Esophagus muscularis mucosa (tissue), 4 donors: ENCODE measurements at regions not wholly inside any gene's neighbourhood (a gene's known extent, or its start where the extent isn't known, plus 50 kb on each side); places are given as distances from the start of the nearest gene placed in this dataset.
"Not testable (repeated sequence)": the region's sequence is repeated elsewhere in the genome, so short reads cannot be mapped to it uniquely, and the experiment has no call there.

Experiments used
- DNase-seq: peaks from one replicate; pipeline ENCODE4 v3.0.0-alpha.2; 2017; ENCODE audit errors: extremely low spot score
- H3K27ac ChIP-seq, 4 donors: fragments of 200-600 bp; sonication (generic); replicated peaks in 1 of 4; 1 replicate in 3 of 4; 2 replicates in 1 of 4; pipeline ENCODE4 v1.5.1; 2016 to 2019; ENCODE audit warnings: mild to moderate bottlenecking in 1 of 4
- H3K27me3 ChIP-seq, 4 donors: fragments of 200-600 bp; sonication (generic); one replicate each; pipeline versions ENCODE4 v1.5.1 to v1.6.0; 2016 to 2019
- H3K36me3 ChIP-seq, 4 donors: fragments of 200-600 bp; sonication (generic); one replicate each; pipeline ENCODE4 v1.5.1; 2016 to 2019
- H3K4me1 ChIP-seq, 4 donors: fragments of 200-600 bp; sonication (generic); one replicate each; pipeline ENCODE4 v1.5.1; 2016 to 2019
- H3K4me3 ChIP-seq, 4 donors: fragments of 200-600 bp; sonication (generic); 1 replicate in 2 of 4; 2 replicates in 2 of 4; pipeline ENCODE4 v1.5.1; 2016 to 2019; ENCODE audit warnings: mild to moderate bottlenecking in 4 of 4, moderate library complexity in 1 of 4
- H3K9me3 ChIP-seq, 4 donors: fragments of 200-600 bp; sonication (generic); 1 replicate in 3 of 4; 2 replicates in 1 of 4; pipeline ENCODE4 v1.5.1; 2016 to 2019
- CTCF ChIP-seq, 3 experiments: fragments of 200-600 bp in 2 of 3; fragments of 450-650 bp in 1 of 3; sonication (generic) in 2 of 3; IDR thresholded peaks; one replicate each; pipeline ENCODE4 v1.5.1; 2017 to 2019; ENCODE audit warnings: antibody characterized with exemption in 3 of 3, mild to moderate bottlenecking in 2 of 3, moderate library complexity in 1 of 3
- EP300 ChIP-seq: sonication (generic); formaldehyde crosslinking; IDR thresholded peaks from one replicate; pipeline ENCODE4 v1.6.1; 2017; ENCODE audit warnings: antibody characterized with exemption
- POLR2A ChIP-seq: fragments of 450-650 bp; IDR thresholded peaks from one replicate; pipeline ENCODE4 v1.6.1; 2017; ENCODE audit warnings: antibody characterized with exemption, moderate library complexity, mild to moderate bottlenecking, low read depth
- POLR2AphosphoS5 ChIP-seq, 2 donors: sonication (generic); formaldehyde crosslinking; IDR thresholded peaks; one replicate each; pipeline ENCODE4 v1.6.1; 2017; ENCODE audit warnings: antibody characterized with exemption in 2 of 2
- WGBS: methylation state at CpG from one replicate; pipeline ENCODE4 v1.1.5; 2018; 5-methylcytosine and 5-hydroxymethylcytosine counted together
- intact Hi-C: fragments of 100-400 bp; cut with DNase I; formaldehyde crosslinking; loops from one replicate; pipeline ENCODE4 v1.15.1; 2023

GRCh38 chrX:114073926-114074325 lies 510.0 kb upstream of the HTR2C start:
- no peak for DNase-seq
- Histone ChIP-seq H3K27ac (no peak overlapping the region), H3K4me1 (no peaks in the 10 kb centered on the region), H3K4me3 (no peak overlapping the region), H3K36me3 (no peaks in the 10 kb centered on the region), H3K9me3 (no peaks in the 10 kb centered on the region), H3K27me3 (no peaks in the 10 kb centered on the region)
- TF ChIP-seq EP300 = no peak
- no peak for TF ChIP-seq CTCF (IDR thresholded peaks at IDR 0.05)
- no peak for TF ChIP-seq POLR2A
- no peak for TF ChIP-seq POLR2AphosphoS5 (IDR thresholded peaks at IDR 0.05)
- intact Hi-C loops = no loop called here
- WGBS = 41% methylated on average over 3 of the region's 3 CpGs

- Histone ChIP-seq H3K9me3 (no peaks in the 10 kb centered on the region), H3K4me1 (no peaks in the 10 kb centered on the region), H3K36me3 (no peaks in the 10 kb centered on the region), H3K4me3 (no peak overlapping the region), H3K27ac (no peak overlapping the region), H3K27me3 (no peaks in the 10 kb centered on the region)
- intact Hi-C loops = no loop called here
- TF ChIP-seq EP300 = no peak
- TF ChIP-seq POLR2AphosphoS5 (IDR thresholded peaks at IDR 0.05) = no peak
- no peak for TF ChIP-seq POLR2A
- TF ChIP-seq CTCF (IDR thresholded peaks at IDR 0.05) = no peak
- DNase-seq = no peak
- 86% methylated on average over 5 of the region's 5 CpGs for WGBS
These were observed 512.5 kb upstream of the HTR2C start for GRCh38 chrX:114071412-114071811.

GRCh38 chrX:114065577-114066223 lies 518.2 kb upstream of the HTR2C start:
- TF ChIP-seq POLR2A = no peak
- TF ChIP-seq CTCF (IDR thresholded peaks at IDR 0.05) = no peak
- no peak for TF ChIP-seq EP300
- TF ChIP-seq POLR2AphosphoS5 (IDR thresholded peaks at IDR 0.05) = no peak
- no peaks in the 10 kb centered on the region for H3K9me3 ChIP-seq
- H3K4me1 ChIP-seq = no peaks in the 10 kb centered on the region
- H3K27me3 ChIP-seq = no peaks in the 10 kb centered on the region
- no peak overlapping the region for H3K27ac ChIP-seq
- intact Hi-C loops = no loop called here
- 82% methylated on average over 4 of the region's 4 CpGs for whole genome bisulfite sequencing
- H3K4me3 ChIP-seq = no peak overlapping the region
- H3K36me3 ChIP-seq = no peaks in the 10 kb centered on the region
- no peak for DNase-seq

DNA sequence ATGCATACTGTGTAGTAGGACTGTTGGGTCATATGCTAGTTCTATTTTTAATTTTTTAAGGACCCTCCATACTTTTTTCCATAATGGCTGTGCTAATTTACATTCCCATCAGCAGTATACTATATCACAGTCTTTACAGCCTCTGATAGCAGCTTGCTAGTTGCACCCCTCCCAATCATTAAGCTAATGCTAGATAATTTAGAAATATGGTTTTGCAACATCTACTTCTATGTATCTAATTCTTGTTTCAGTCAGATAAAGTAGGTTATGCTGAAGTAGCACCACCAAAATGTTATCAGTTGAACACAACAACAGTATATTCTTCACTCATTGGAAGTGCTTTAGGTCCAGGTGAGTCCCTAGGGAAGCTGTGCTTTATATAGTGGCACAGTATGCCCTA lies 522.7 kb upstream of the HTR2C start:
- no peak for TF ChIP-seq POLR2A
- no peak for TF ChIP-seq EP300
- no peak for TF ChIP-seq POLR2AphosphoS5 (IDR thresholded peaks at IDR 0.05)
- no peak for TF ChIP-seq CTCF (IDR thresholded peaks at IDR 0.05)
- Histone ChIP-seq H3K27me3 (no peaks in the 10 kb centered on the region), H3K27ac (no peak overlapping the region), H3K9me3 (no peaks in the 10 kb centered on the region), H3K36me3 (no peaks in the 10 kb centered on the region), H3K4me1 (no peaks in the 10 kb centered on the region), H3K4me3 (no peak overlapping the region)
- no peak for DNase-seq
- intact Hi-C loops = no loop called here

DNA sequence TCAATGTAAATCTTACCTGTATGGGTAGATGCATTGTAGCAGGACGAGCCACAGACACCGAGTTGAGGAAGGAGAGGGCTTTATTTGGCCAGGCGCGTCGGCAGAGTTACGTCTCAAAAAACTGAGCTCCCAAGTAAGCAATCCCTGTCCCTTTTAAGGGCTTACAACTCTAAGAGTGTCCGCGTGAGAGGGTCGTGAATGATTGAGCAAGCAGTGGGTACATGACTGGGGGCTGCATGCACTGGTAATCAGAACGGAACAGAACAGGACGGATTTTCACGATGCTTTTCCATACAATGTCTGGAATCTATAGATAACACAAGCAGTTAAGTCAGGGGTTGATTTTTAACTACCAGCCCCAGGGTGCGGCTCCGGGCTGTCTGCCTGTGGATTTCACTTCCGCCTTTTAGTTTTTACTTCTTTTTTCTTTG lies 524.9 kb upstream of the HTR2C start:
- intact Hi-C loops = no loop called here
- Histone ChIP-seq H3K9me3 (no peaks in the 10 kb centered on the region), H3K27ac (no peak overlapping the region), H3K4me3 (no peak overlapping the region), H3K27me3 (no peaks in the 10 kb centered on the region), H3K4me1 (no peaks in the 10 kb centered on the region), H3K36me3 (no peaks in the 10 kb centered on the region)
- TF ChIP-seq POLR2AphosphoS5 (IDR thresholded peaks at IDR 0.05) (no peak), EP300 (no peak), POLR2A (no peak), CTCF (IDR thresholded peaks at IDR 0.05) (no peak)
- WGBS = 80% methylated on average over 15 of the region's 15 CpGs
- DNase-seq = no peak

GRCh38 chrX:114057422-114057821 lies 526.5 kb upstream of the HTR2C start:
- H3K27ac ChIP-seq, DNase-seq, H3K27me3 ChIP-seq, intact Hi-C loops, H3K4me3 ChIP-seq, H3K4me1 ChIP-seq, H3K36me3 ChIP-seq, H3K9me3 ChIP-seq: not testable (repeated sequence)
- WGBS = 83% methylated on average over 11 of the region's 11 CpGs
